Activated CD4-positive, alpha-beta memory T cell treated with anti-CD3 and anti-CD28 coated beads, Interleukin-2, amount 10 ng/mL, durations not matched to agents 7 days and 5 days (primary cell): ENCODE measurements at regions not wholly inside any gene's neighbourhood (a gene's known extent, or its start where the extent isn't known, plus 50 kb on each side); places are given as distances from the start of the nearest gene placed in this dataset.
A peak's percentile ranks its signal among the peaks of the same experiment; 100 is the strongest.
"Not testable (repeated sequence)": the region's sequence is repeated elsewhere in the genome, so short reads cannot be mapped to it uniquely, and the experiment has no call there.

Source experiments
- CTCF ChIA-PET: fragments of 350-600 bp; sonication (Branson Sonifier 250); formaldehyde crosslinking; loops from one replicate; lab custom pipeline; 2021; ENCODE audit warnings: antibody characterized with exemption, inconsistent platforms; lab: Charles Lee
- POLR2A ChIA-PET: fragments of 350-600 bp; sonication (Branson Sonifier 250); formaldehyde crosslinking; loops from one replicate; lab custom pipeline; 2021; ENCODE audit warnings: antibody characterized with exemption; lab: Charles Lee
- DNase-seq: peaks from one replicate; pipeline ENCODE4 v3.0.0-alpha.2; 2020
- H3K27ac Mint-ChIP-seq: one replicate; pipeline ENCODE4 v1.8.0; 2021; ENCODE audit warnings: mild to moderate bottlenecking, mixed read lengths
- H3K27me3 Mint-ChIP-seq: one replicate; pipeline ENCODE4 v1.8.0; 2021; ENCODE audit warnings: mixed read lengths
- H3K36me3 Mint-ChIP-seq: one replicate; pipeline ENCODE4 v1.8.0; 2021; ENCODE audit warnings: low read depth, mixed read lengths
- H3K4me1 Mint-ChIP-seq: one replicate; pipeline ENCODE4 v1.8.0; 2021; ENCODE audit warnings: mixed read lengths
- H3K4me3 Mint-ChIP-seq: one replicate; pipeline ENCODE4 v1.8.0; 2021; ENCODE audit warnings: mild to moderate bottlenecking, mixed read lengths
- H3K9me3 Mint-ChIP-seq: one replicate; pipeline ENCODE4 v1.8.0; 2021; ENCODE audit warnings: mixed read lengths

DNA sequence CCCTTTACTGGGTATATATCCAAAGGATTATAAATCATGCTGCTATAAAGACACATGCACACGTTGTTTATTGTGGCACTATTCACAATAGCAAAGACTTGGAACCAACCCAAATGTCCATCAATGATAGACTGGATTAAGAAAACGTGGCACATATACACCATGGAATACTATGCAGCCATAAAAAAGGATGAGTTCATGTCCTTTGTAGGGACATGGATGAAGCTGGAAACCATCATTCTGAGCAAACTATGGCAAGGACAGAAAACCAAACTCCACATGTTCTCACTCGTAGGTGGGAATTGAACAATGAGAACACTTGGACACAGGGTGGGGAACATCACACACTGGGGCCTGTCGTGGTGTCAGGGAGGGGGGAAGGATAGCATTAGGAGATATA, 59.2 kb downstream of the CXorf49B start:
- H3K27ac Mint-ChIP-seq, H3K27me3 Mint-ChIP-seq, POLR2A ChIA-PET, H3K4me3 Mint-ChIP-seq, DNase-seq, H3K36me3 Mint-ChIP-seq, CTCF ChIA-PET, H3K9me3 Mint-ChIP-seq, H3K4me1 Mint-ChIP-seq: not testable (repeated sequence)

DNA sequence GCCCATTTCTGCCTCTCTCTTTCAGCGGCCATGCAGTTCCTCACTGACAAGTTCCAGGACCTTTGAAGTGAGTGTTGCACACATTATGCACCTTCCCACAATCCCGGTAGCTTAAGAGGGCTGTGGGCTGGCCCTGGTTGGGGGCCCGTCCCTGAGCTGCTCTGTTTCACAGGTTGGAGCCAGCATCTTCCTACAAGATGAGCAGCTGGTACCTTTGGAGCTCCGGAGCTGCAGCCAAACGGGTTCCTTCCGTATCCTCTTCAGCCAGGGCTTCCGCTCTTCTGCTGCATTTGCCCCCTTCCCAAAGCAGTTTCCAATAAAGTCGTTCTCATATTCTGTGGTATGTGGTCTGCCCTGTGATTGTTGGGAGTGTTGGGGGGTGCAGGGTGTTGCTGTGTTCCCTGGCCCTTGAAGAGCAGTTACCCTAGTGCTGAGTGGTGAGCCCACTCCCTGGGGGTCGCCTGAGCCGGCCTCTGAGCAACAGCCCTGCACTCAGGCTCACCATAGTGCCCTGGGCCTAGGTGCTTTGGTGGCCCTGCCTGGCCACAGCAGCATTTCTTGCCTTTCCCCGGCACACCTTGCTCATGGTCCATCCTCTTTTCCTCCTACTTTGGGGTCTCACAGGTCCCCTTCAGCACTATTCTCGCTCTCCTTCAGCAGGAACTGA, 60.4 kb downstream of the CXorf49B start:
- Mint-ChIP-seq H3K4me1 (no peaks in the 10 kb centered on the region), H3K4me3 (no peak overlapping the region), H3K27ac (no peak overlapping the region), H3K36me3 (no peaks in the 10 kb centered on the region), H3K27me3 (peaks cover 4% of the 10 kb centered on the region), H3K9me3 (no peaks in the 10 kb centered on the region)
- CTCF ChIA-PET, result no interaction called here
- no peak for DNase-seq
- POLR2A ChIA-PET, result no interaction called here

- Mint-ChIP-seq H3K36me3 (no peaks in the 10 kb centered on the region), H3K4me1 (no peaks in the 10 kb centered on the region), H3K27me3 (peaks cover 14% of the 10 kb centered on the region), H3K9me3 (no peaks in the 10 kb centered on the region), H3K4me3 (no peak overlapping the region), H3K27ac (no peak overlapping the region)
- POLR2A ChIA-PET, result no interaction called here
- CTCF ChIA-PET, result no interaction called here
- DNase-seq, result no peak
Observed at GRCh38 chrX:71828086-71828485, 64.9 kb downstream of the CXorf49B start.

GRCh38 chrX:71838092-71838491, 72.6 kb upstream of the NHSL2 start:
- DNase-seq, H3K4me3 Mint-ChIP-seq, H3K9me3 Mint-ChIP-seq, CTCF ChIA-PET, H3K4me1 Mint-ChIP-seq, H3K27ac Mint-ChIP-seq, POLR2A ChIA-PET, H3K36me3 Mint-ChIP-seq: not testable (repeated sequence)
- H3K27me3 Mint-ChIP-seq, result peaks cover 16% of the 10 kb centered on the region

- no peaks in the 10 kb centered on the region for H3K9me3 Mint-ChIP-seq
- no peak overlapping the region for H3K4me3 Mint-ChIP-seq
- peaks cover 4% of the 10 kb centered on the region for H3K27me3 Mint-ChIP-seq
- POLR2A ChIA-PET, result no interaction called here
- CTCF ChIA-PET, result no interaction called here
- H3K36me3 Mint-ChIP-seq, result no peaks in the 10 kb centered on the region
- DNase-seq, result no peak
- no peaks in the 10 kb centered on the region for H3K4me1 Mint-ChIP-seq
- H3K27ac Mint-ChIP-seq, result no peak overlapping the region
Observed at GRCh38 chrX:71846429-71846828, 64.2 kb upstream of the NHSL2 start.

GRCh38 chrX:71852182-71852581, 58.5 kb upstream of the NHSL2 start:
- ChIA-PET CTCF (no interaction called here), POLR2A (no interaction called here)
- no peaks in the 10 kb centered on the region for H3K9me3 Mint-ChIP-seq
- no peaks in the 10 kb centered on the region for H3K4me1 Mint-ChIP-seq
- peaks cover 2% of the 10 kb centered on the region for H3K27me3 Mint-ChIP-seq
- H3K27ac Mint-ChIP-seq, result no peak overlapping the region
- H3K36me3 Mint-ChIP-seq, result no peaks in the 10 kb centered on the region
- no peak for DNase-seq
- H3K4me3 Mint-ChIP-seq, result no peak overlapping the region

DNA sequence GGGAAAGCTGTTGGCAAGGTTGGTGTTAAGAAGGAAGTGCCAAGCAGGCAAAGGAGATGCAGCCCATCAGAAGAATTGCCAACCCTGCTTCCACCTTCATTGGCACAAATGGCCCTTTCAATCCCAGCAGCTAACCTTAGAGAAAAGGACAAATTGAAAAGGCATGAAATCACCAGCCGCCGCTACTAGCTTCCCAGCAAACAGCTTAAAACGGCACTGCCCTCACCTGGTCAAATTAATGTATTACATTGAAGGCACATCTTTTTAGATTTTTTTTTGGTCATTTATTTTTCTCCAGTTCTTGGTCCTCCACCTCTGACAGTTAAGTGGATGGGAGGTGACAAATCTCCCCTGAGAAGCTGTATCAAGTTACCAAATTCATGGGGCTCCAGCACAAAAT, 51.0 kb upstream of the NHSL2 start:
- Mint-ChIP-seq H3K27me3 (peaks cover 9% of the 10 kb centered on the region), H3K27ac (no peak overlapping the region), H3K36me3 (no peaks in the 10 kb centered on the region), H3K4me3 (no peak overlapping the region), H3K9me3 (no peaks in the 10 kb centered on the region), H3K4me1 (no peaks in the 10 kb centered on the region)
- ChIA-PET CTCF (interaction anchor here (1.0 to 1.5 kb wide), 2 partner anchors 188 to 190 kb away, joined by 3 to 9 read pairs; no protein-coding TSS in a partner anchor), POLR2A (no interaction called here)
- DNase-seq, result peak; percentile 31
